ENCODE measurements at regions not wholly inside any gene's neighbourhood (a gene's known extent, or its start where the extent isn't known, plus 50 kb on each side); places are given as distances from the start of the nearest gene placed in this dataset.

GRCh38 chr7:81487516-81487915, 282.3 kb downstream of the HGF start:
- TF ChIP-seq CTCF (conservative IDR thresholded peaks at IDR 0.05 in 1 of 2, IDR thresholded peaks at IDR 0.05 in 1 of 2; ENCODE audit: low read depth in 1 of 2, low read length in 2 of 2) (no peak), EZH2 (IDR thresholded peaks at IDR 0.05; ENCODE audit: low read length, missing control alignments) (no peak)

Data from fibroblast of lung (primary cell).